ENCODE measurements at regions not wholly inside any gene's neighbourhood (a gene's known extent, or its start where the extent isn't known, plus 50 kb on each side); places are given as distances from the start of the nearest gene placed in this dataset.

DNA sequence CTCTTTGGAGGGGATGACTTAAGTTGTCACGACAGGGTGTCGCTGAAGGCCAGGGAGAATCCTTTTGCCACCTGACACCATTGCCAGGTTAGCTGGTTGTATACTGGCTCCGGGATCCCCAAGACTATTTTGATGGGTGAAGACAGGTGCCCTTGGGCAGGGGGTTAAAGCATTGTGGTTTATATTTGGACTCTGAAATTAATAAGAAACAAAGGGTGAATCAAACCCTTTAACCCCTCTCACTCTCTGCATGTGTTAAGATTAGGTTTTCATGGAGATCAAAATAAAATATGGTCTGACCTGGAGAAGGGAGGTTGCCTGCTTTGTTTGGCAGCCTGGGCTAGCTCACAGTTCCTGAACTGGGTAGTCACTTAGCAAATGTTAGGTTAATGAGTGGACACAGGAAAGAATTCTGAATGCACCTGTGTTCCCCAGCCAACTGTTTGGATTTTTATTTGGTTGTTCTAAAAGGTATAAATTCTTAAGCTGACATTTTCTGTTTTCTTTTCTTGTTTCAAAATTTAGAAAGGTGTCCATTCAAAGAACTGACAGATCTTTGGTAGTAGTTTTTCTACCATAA is 301.7 kb downstream of the KCNS3 start:
- no peak overlapping the region for H3K4me2 ChIP-seq (ENCODE audit: low read length)
- TF ChIP-seq EZH2phosphoT487 (IDR thresholded peaks at IDR 0.05; ENCODE audit: borderline replicate concordance, low read length) = no peak
- TF ChIP-seq, protein P1, sequence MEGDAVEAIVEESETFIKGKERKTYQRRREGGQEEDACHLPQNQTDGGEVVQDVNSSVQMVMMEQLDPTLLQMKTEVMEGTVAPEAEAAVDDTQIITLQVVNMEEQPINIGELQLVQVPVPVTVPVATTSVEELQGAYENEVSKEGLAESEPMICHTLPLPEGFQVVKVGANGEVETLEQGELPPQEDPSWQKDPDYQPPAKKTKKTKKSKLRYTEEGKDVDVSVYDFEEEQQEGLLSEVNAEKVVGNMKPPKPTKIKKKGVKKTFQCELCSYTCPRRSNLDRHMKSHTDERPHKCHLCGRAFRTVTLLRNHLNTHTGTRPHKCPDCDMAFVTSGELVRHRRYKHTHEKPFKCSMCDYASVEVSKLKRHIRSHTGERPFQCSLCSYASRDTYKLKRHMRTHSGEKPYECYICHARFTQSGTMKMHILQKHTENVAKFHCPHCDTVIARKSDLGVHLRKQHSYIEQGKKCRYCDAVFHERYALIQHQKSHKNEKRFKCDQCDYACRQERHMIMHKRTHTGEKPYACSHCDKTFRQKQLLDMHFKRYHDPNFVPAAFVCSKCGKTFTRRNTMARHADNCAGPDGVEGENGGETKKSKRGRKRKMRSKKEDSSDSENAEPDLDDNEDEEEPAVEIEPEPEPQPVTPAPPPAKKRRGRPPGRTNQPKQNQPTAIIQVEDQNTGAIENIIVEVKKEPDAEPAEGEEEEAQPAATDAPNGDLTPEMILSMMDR (IDR thresholded peaks at IDR 0.05; ENCODE audit: low read depth, low read length, poor library complexity, severe bottlenecking) = no peak
- no peaks in the 10 kb centered on the region for H3K79me2 ChIP-seq (ENCODE audit: control insufficient read depth, low read length)
- no peaks in the 10 kb centered on the region for H3K9me3 ChIP-seq (ENCODE audit: control insufficient read depth, insufficient read depth, low read length)
- H3F3A ChIP-seq (ENCODE audit: control insufficient read depth, insufficient read depth) = no peaks in the 10 kb centered on the region
- H3K4me1 ChIP-seq (ENCODE audit: control insufficient read depth, low read length) = no peaks in the 10 kb centered on the region
- no peak overlapping the region for H3K4me3 ChIP-seq (ENCODE audit: low read length)
- H3K9me2 ChIP-seq (replicated peaks; ENCODE audit: control insufficient read depth, low read length) = no peaks in the 10 kb centered on the region
- no peak overlapping the region for H3K27ac ChIP-seq (ENCODE audit: low read depth, low read length)
- H3K36me3 ChIP-seq (ENCODE audit: control insufficient read depth, low read length) = no peaks in the 10 kb centered on the region
- peaks cover 9% of the 10 kb centered on the region; the same call in 1 of the 2 replicates for H3K27me3 ChIP-seq (ENCODE audit: control insufficient read depth, low read length)
- H4K20me1 ChIP-seq (ENCODE audit: control insufficient read depth, insufficient read depth, low read depth, low read length) = no peaks in the 10 kb centered on the region

DNA sequence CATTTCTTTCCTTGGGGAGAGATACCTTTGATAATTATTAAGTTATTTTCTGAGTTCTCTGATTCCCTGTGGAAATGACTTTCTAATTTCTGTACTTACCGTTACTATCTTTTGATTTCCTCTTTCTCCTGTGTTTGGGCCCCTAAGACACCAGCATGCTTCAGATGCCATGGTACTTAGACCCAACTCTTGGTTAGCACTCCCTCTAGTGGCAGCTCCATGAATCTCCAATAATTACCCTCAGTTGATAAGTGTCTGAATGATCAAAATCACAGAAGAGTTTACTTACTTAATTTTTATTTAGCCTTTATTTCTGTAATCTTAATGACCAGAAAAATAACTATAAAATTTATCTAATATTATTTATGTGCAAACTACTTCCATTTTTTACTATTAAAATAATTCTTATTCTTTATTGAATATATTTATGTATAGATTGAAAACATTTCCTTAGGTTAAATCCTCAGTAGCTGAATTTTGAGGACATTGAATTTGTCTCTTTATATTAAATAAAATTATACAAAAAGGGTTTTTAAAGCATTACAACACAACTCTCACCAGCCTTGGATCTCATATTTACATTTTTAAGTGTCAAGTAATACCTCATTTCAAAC is 300.4 kb downstream of the KCNS3 start:
- H3F3A ChIP-seq (ENCODE audit: control insufficient read depth, insufficient read depth) = no peaks in the 10 kb centered on the region
- no peaks in the 10 kb centered on the region for H3K4me1 ChIP-seq (ENCODE audit: control insufficient read depth, low read length)
- H3K4me2 ChIP-seq (ENCODE audit: low read length) = no peak overlapping the region
- peaks cover 9% of the 10 kb centered on the region; the same call in 1 of the 2 replicates for H3K27me3 ChIP-seq (ENCODE audit: control insufficient read depth, low read length)
- no peaks in the 10 kb centered on the region for H4K20me1 ChIP-seq (ENCODE audit: control insufficient read depth, insufficient read depth, low read depth, low read length)
- H3K36me3 ChIP-seq (ENCODE audit: control insufficient read depth, low read length) = no peaks in the 10 kb centered on the region
- H3K79me2 ChIP-seq (ENCODE audit: control insufficient read depth, low read length) = no peaks in the 10 kb centered on the region
- no peak for TF ChIP-seq EZH2phosphoT487 (IDR thresholded peaks at IDR 0.05; ENCODE audit: borderline replicate concordance, low read length)
- TF ChIP-seq, protein P1 (IDR thresholded peaks at IDR 0.05; ENCODE audit: low read depth, low read length, poor library complexity, severe bottlenecking) = peak; percentile 81
- H3K4me3 ChIP-seq (ENCODE audit: low read length) = no peak overlapping the region
- H3K27ac ChIP-seq (ENCODE audit: low read depth, low read length) = no peak overlapping the region
- no peaks in the 10 kb centered on the region for H3K9me2 ChIP-seq (replicated peaks; ENCODE audit: control insufficient read depth, low read length)
- H3K9me3 ChIP-seq (ENCODE audit: control insufficient read depth, insufficient read depth, low read length) = no peaks in the 10 kb centered on the region

DNA sequence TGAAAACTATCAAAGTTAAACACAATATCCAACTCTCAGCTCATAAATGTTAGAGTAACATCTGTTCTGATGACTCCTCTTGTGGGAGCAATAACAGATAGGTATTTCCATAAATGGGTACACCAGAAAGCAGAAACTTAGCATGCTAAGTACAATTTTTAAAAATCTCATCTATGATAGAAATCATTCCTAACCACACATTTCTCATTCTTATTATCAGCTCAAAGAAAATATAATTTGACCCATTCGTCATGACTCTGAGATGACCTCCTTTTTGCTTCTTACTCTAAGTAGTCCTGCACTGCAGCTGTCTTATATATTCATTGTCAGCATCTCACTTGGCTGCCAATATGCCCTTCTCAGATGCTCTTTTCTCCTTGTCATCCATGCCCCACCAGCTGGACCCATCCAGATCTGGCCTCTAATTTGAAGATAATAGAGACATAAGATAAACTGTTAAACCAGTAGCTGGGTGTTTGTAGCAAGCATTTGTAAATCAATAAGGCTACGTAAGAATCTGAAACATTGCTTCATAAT is 298.3 kb downstream of the KCNS3 start:
- no peaks in the 10 kb centered on the region for H3K9me3 ChIP-seq (ENCODE audit: control insufficient read depth, insufficient read depth, low read length)
- no peaks in the 10 kb centered on the region for H3K4me1 ChIP-seq (ENCODE audit: control insufficient read depth, low read length)
- TF ChIP-seq, protein P1 (IDR thresholded peaks at IDR 0.05; ENCODE audit: low read depth, low read length, poor library complexity, severe bottlenecking) = no peak
- no peak for TF ChIP-seq EZH2phosphoT487 (IDR thresholded peaks at IDR 0.05; ENCODE audit: borderline replicate concordance, low read length)
- H3K4me3 ChIP-seq (ENCODE audit: low read length) = no peak overlapping the region
- H3K36me3 ChIP-seq (ENCODE audit: control insufficient read depth, low read length) = no peaks in the 10 kb centered on the region
- H3K27me3 ChIP-seq (ENCODE audit: control insufficient read depth, low read length) = peaks cover 5% of the 10 kb centered on the region; the same call in 1 of the 2 replicates
- no peak overlapping the region for H3K4me2 ChIP-seq (ENCODE audit: low read length)
- H3K9me2 ChIP-seq (replicated peaks; ENCODE audit: control insufficient read depth, low read length) = no peaks in the 10 kb centered on the region
- H3K79me2 ChIP-seq (ENCODE audit: control insufficient read depth, low read length) = no peaks in the 10 kb centered on the region
- H3K27ac ChIP-seq (ENCODE audit: low read depth, low read length) = no peak overlapping the region
- H3F3A ChIP-seq (ENCODE audit: control insufficient read depth, insufficient read depth) = no peaks in the 10 kb centered on the region
- no peaks in the 10 kb centered on the region for H4K20me1 ChIP-seq (ENCODE audit: control insufficient read depth, insufficient read depth, low read depth, low read length)
